ENCODE measurements at regions not wholly inside any gene's neighbourhood (a gene's known extent, or its start where the extent isn't known, plus 50 kb on each side); places are given as distances from the start of the nearest gene placed in this dataset.

GRCh38 chr5:169429044-169429443 lies 128.1 kb upstream of the SLIT3 start:
- no peak for TF ChIP-seq CTCF (IDR thresholded peaks at IDR 0.05)
- no peak for TF ChIP-seq POLR2A (IDR thresholded peaks at IDR 0.05)
- TF ChIP-seq EP300 (IDR thresholded peaks at IDR 0.05), result no peak
- no peak for TF ChIP-seq POLR2AphosphoS5 (IDR thresholded peaks at IDR 0.05)
